Neural progenitor cell (in vitro differentiated cells): ENCODE measurements at regions not wholly inside any gene's neighbourhood (a gene's known extent, or its start where the extent isn't known, plus 50 kb on each side); places are given as distances from the start of the nearest gene placed in this dataset.

ENCODE experiments used
- CTCF ChIP-seq: fragments of 200-600 bp; sonication (generic); IDR thresholded peaks from 2 replicates; pipeline ENCODE4 v1.5.1; 2017; ENCODE audit warnings: antibody characterized with exemption, mild to moderate bottlenecking
- EZH2 ChIP-seq: fragments of 200-600 bp; sonication (generic); IDR thresholded peaks from 2 replicates; pipeline ENCODE4 v1.6.1; 2017; ENCODE audit warnings: antibody characterized with exemption, mild to moderate bottlenecking, moderate library complexity
- EZH2phosphoT487 ChIP-seq: fragments of 200-600 bp; sonication (generic); IDR thresholded peaks from 2 replicates; pipeline ENCODE4 v1.6.1; 2017; ENCODE audit warnings: antibody characterized with exemption

- TF ChIP-seq CTCF (no peak), EZH2phosphoT487 (no peak), EZH2 (no peak)
Observed at GRCh38 chr5:164663198-164663989, 1158.0 kb downstream of the MAT2B start.
